OCI-LY3 (cell line): ENCODE measurements at regions not wholly inside any gene's neighbourhood (a gene's known extent, or its start where the extent isn't known, plus 50 kb on each side); places are given as distances from the start of the nearest gene placed in this dataset.

ENCODE experiments used
- H2AFZ ChIP-seq: fragments of 200-600, 300-600 bp; shearing (Covaris generic); 2 replicates; pipeline ENCODE4 v1.6.0; 2014; ENCODE audit warnings: antibody characterized with exemption, low read depth, low read length
- H3K27ac ChIP-seq: fragments of 200-600, 300-600 bp; sonication (generic); 2 replicates; pipeline ENCODE4 v1.5.1; 2014; ENCODE audit warnings: mild to moderate bottlenecking, low read length, moderate library complexity, mixed read lengths
- H3K27me3 ChIP-seq: fragments of 200-600, 300-600 bp; sonication (generic); 2 replicates; pipeline ENCODE4 v1.6.1; 2014; ENCODE audit warnings: low read depth, low read length, mixed read lengths
- H3K36me3 ChIP-seq: fragments of 200-600, 300-600 bp; sonication (generic); replicated peaks from 2 replicates; pipeline ENCODE3; 2014; ENCODE audit warnings: low read depth, low read length, mixed read lengths
- H3K4me1 ChIP-seq: fragments of 300-600, 200-600 bp; sonication (generic); 2 replicates; pipeline ENCODE4 v1.6.1; 2014; ENCODE audit warnings: low read length, mixed read lengths
- H3K4me2 ChIP-seq: fragments of 200-600, 300-600 bp; sonication (generic); 2 replicates; pipeline ENCODE4 v1.6.1; 2014; ENCODE audit warnings: low read length, mixed read lengths
- H3K4me3 ChIP-seq: fragments of 300-600, 200-600 bp; sonication (generic); 2 replicates; pipeline ENCODE4 v1.5.1; 2014; ENCODE audit warnings: antibody characterized with exemption, mild to moderate bottlenecking, low read length, moderate library complexity
- H3K79me2 ChIP-seq: fragments of 300-600, 200-600 bp; shearing (Covaris generic); 2 replicates; pipeline ENCODE4 v1.6.1; 2014; ENCODE audit warnings: mild to moderate bottlenecking, low read length, mixed read lengths
- H3K9ac ChIP-seq: fragments of 300-600, 200-600 bp; shearing (Covaris generic); 2 replicates; pipeline ENCODE4 v1.6.0; 2014; ENCODE audit warnings: mild to moderate bottlenecking, low read length, moderate library complexity
- H3K9me3 ChIP-seq: fragments of 200-600, 300-600 bp; shearing (Covaris generic); 2 replicates; pipeline ENCODE4 v1.6.1; 2014; ENCODE audit warnings: low read length, mixed read lengths; ENCODE audit not compliant: insufficient read depth
- H4K20me1 ChIP-seq: fragments of 200-600, 300-600 bp; sonication (generic); 2 replicates; pipeline ENCODE4 v1.6.1; 2016; ENCODE audit warnings: low read length, mixed read lengths; ENCODE audit not compliant: insufficient read depth
- EZH2phosphoT487 ChIP-seq: fragments of 200-600 bp; shearing (Covaris generic); IDR thresholded peaks from 2 replicates; pipeline ENCODE4 v1.6.1; 2018; ENCODE audit warnings: antibody characterized with exemption, mixed run types, low read depth
- TF ChIP-seq, protein P1 (sequence below): fragments of 200-600, 300-600 bp; sonication (generic); IDR thresholded peaks from 2 replicates; pipeline ENCODE4 v1.5.1; 2014; ENCODE audit warnings: antibody characterized with exemption, low read length, low read depth

DNA sequence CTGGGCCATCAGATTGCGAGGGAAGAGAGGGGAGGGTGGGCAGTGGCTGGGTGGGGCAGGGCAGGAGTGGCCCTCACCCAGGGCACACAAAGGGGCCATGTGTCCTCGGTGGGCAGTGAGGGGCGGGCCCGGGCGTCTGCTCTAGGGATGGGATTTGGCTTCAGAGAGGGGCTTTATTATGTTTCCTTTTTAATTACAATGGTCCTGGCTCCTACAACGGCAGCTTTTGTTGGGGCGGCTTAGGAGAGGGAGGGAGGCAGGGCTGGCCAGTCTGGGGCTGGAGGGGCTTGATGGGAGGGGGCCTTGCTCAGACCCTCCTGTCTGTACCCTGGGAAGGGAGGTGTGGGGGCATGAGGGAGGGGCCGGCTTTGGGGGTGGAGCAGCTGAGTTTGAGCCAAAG is 102.8 kb upstream of the WNT4 start:
- H4K20me1 ChIP-seq: no peaks in the 10 kb centered on the region
- H3K4me3 ChIP-seq: no peak overlapping the region
- H3K4me2 ChIP-seq: no peak overlapping the region
- H2AFZ ChIP-seq: no peak overlapping the region
- H3K36me3 ChIP-seq: no peaks in the 10 kb centered on the region
- no peak overlapping the region for H3K27ac ChIP-seq
- no peak overlapping the region for H3K9ac ChIP-seq
- H3K4me1 ChIP-seq: no peaks in the 10 kb centered on the region
- TF ChIP-seq EZH2phosphoT487: no peak
- TF ChIP-seq, protein P1, sequence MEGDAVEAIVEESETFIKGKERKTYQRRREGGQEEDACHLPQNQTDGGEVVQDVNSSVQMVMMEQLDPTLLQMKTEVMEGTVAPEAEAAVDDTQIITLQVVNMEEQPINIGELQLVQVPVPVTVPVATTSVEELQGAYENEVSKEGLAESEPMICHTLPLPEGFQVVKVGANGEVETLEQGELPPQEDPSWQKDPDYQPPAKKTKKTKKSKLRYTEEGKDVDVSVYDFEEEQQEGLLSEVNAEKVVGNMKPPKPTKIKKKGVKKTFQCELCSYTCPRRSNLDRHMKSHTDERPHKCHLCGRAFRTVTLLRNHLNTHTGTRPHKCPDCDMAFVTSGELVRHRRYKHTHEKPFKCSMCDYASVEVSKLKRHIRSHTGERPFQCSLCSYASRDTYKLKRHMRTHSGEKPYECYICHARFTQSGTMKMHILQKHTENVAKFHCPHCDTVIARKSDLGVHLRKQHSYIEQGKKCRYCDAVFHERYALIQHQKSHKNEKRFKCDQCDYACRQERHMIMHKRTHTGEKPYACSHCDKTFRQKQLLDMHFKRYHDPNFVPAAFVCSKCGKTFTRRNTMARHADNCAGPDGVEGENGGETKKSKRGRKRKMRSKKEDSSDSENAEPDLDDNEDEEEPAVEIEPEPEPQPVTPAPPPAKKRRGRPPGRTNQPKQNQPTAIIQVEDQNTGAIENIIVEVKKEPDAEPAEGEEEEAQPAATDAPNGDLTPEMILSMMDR: no peak
- H3K27me3 ChIP-seq: no peaks in the 10 kb centered on the region
- no peaks in the 10 kb centered on the region for H3K9me3 ChIP-seq
- H3K79me2 ChIP-seq: no peaks in the 10 kb centered on the region

DNA sequence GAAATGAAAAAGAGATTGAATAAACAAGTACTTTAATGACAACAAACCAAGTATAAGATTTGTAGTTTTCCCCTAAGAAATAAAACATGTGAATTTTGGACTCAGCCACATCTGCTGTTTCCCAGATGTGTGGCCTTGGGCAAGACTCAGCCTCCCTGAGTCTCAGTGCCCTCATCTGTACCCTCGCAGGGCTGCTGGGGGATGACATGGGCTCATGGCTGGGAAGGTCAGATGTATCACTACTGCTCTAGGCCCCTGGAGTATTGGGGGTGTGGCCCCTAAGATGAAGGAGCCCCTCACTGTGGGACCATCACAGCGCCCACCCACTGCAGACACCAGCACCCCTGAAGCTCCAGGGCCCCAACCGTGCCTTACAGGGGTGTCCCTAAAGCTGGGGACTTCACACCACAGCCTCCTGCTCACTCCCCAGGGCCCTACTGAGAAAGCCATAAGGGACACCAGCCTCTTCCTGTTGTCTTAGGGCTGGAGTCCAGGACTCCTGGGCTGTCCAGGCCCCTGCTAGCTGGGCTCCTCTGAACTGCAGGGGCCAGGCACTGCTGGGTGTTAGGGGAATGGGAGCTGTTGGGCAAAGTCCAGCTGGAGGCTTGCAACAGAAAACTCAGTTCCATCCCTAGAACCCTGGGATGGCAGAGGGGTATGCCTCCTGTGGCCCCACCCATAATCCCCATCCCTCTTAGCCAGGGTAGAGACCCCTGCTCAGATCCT is 104.0 kb upstream of the WNT4 start:
- TF ChIP-seq, protein P1: no peak
- TF ChIP-seq EZH2phosphoT487: no peak
- Histone ChIP-seq H3K4me3 (no peak overlapping the region), H3K27ac (no peak overlapping the region), H3K9me3 (no peaks in the 10 kb centered on the region), H3K4me1 (no peaks in the 10 kb centered on the region), H3K79me2 (no peaks in the 10 kb centered on the region), H2AFZ (no peak overlapping the region), H4K20me1 (no peaks in the 10 kb centered on the region), H3K27me3 (no peaks in the 10 kb centered on the region), H3K4me2 (no peak overlapping the region), H3K36me3 (no peaks in the 10 kb centered on the region), H3K9ac (no peak overlapping the region)

DNA sequence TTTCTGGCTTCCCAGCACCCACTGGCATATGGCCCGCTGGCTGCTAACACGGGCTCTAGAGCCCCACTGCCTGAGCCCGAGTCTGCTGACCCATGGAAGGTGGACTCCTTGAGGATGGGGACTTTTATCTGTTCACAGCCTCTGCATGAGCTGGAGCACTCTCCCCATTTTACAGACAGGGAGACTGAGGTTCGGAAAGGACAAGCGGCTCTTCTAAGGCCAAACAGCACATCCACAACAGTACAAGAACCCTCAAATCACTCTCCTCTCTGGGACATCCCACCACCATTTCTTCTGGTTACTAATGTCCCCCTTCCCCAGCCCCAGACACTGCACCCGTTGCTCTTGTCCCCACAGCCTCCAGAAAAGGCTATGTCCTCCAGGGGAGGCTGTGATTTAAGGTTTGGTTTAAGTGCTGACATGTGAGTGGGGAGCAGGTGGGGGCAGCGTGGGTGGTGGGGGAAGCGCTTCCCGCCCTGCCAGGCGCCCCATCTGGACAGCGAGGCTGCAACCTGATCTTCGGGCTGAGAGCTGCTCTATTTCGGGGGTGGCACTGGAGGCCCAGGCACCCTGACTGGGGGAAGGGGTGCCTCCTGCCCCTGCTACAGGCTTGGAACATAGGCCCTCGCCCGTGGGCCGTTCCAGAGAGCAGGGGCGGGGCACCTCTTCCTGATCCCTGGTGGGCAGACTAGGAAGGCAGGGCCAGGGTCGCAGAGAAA is 104.8 kb upstream of the WNT4 start:
- H2AFZ ChIP-seq: no peak overlapping the region
- no peaks in the 10 kb centered on the region for H3K4me1 ChIP-seq
- H3K4me3 ChIP-seq: no peak overlapping the region
- H3K9ac ChIP-seq: no peak overlapping the region
- H3K27ac ChIP-seq: no peak overlapping the region
- H3K79me2 ChIP-seq: no peaks in the 10 kb centered on the region
- no peaks in the 10 kb centered on the region for H3K9me3 ChIP-seq
- no peaks in the 10 kb centered on the region for H4K20me1 ChIP-seq
- H3K4me2 ChIP-seq: no peak overlapping the region
- H3K27me3 ChIP-seq: no peaks in the 10 kb centered on the region
- no peak for TF ChIP-seq EZH2phosphoT487
- TF ChIP-seq, protein P1: no peak
- H3K36me3 ChIP-seq: no peaks in the 10 kb centered on the region

DNA sequence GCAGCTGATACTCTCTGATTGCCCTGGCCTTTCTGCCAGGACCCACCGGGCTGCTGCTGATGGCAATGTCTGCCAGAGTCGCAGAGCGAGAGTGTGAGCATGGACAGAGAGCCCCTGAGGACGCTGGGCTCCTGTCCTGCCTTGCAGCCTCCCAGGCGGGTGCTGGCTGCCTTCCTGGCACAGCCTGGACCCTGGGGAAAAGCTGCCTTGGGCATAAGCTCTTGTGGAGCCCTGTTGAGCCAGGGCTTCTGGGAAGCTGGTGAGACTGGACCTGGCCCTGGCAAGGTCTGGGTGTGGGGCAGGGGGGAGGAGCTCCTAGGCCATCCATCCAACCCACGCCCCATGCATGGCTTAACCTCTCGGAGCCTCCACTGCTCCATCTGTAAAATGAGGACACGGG is 105.8 kb upstream of the WNT4 start:
- Histone ChIP-seq H2AFZ (no peak overlapping the region), H3K36me3 (no peaks in the 10 kb centered on the region), H3K4me3 (no peak overlapping the region), H3K9ac (no peak overlapping the region), H3K27ac (no peak overlapping the region), H3K4me2 (no peak overlapping the region), H4K20me1 (no peaks in the 10 kb centered on the region), H3K4me1 (no peaks in the 10 kb centered on the region), H3K27me3 (no peaks in the 10 kb centered on the region), H3K79me2 (no peaks in the 10 kb centered on the region), H3K9me3 (no peaks in the 10 kb centered on the region)
- TF ChIP-seq, protein P1: no peak
- TF ChIP-seq EZH2phosphoT487: no peak
